PC-3 (cell line): ENCODE measurements at regions not wholly inside any gene's neighbourhood (a gene's known extent, or its start where the extent isn't known, plus 50 kb on each side); places are given as distances from the start of the nearest gene placed in this dataset.
A peak's percentile ranks its signal among the peaks of the same experiment; 100 is the strongest.

ENCODE experiments used
- CTCF ChIP-seq: fragments of 300-600 bp; sonication (generic); conservative IDR thresholded peaks from 2 replicates; pipeline ENCODE4 v1.5.1; 2017; ENCODE audit warnings: antibody characterized with exemption, low read depth, mild to moderate bottlenecking, low read length
- EZH2 ChIP-seq: fragments of 300-600 bp; sonication (generic); IDR thresholded peaks from one replicate; pipeline ENCODE4 v1.6.1; 2017; ENCODE audit warnings: antibody characterized with exemption, mild to moderate bottlenecking, low read length; ENCODE audit not compliant: unreplicated experiment
- EZH2phosphoT487 ChIP-seq: fragments of 300-600 bp; sonication (generic); IDR thresholded peaks from 2 replicates; pipeline ENCODE4 v1.6.1; 2018; ENCODE audit warnings: mild to moderate bottlenecking, antibody characterized with exemption, low read length, borderline replicate concordance

- peak; percentile 94 for TF ChIP-seq CTCF
- TF ChIP-seq EZH2phosphoT487, result no peak
- no peak for TF ChIP-seq EZH2
These were observed 59.2 kb upstream of the FAM174B start for GRCh38 chr15:92714477-92715401.
